Hepatocyte (in vitro differentiated cells): ENCODE measurements at regions not wholly inside any gene's neighbourhood (a gene's known extent, or its start where the extent isn't known, plus 50 kb on each side); places are given as distances from the start of the nearest gene placed in this dataset.

Experiments
- EZH2 ChIP-seq: fragments of 200-600 bp; sonication (generic); IDR thresholded peaks from 2 replicates; pipeline ENCODE4 v1.6.1; 2016; ENCODE audit warnings: antibody characterized with exemption, mild to moderate bottlenecking, borderline replicate concordance
- EZH2phosphoT487 ChIP-seq: fragments of 200-600 bp; sonication (generic); IDR thresholded peaks from one replicate; pipeline ENCODE4 v1.6.1; 2018; ENCODE audit warnings: antibody characterized with exemption, mild to moderate bottlenecking, low read depth, moderate library complexity; ENCODE audit not compliant: unreplicated experiment, severe bottlenecking
- TF ChIP-seq, protein P1 (sequence below): fragments of 200-600 bp; sonication (generic); IDR thresholded peaks from 2 replicates; pipeline ENCODE4 v1.5.1; 2016; ENCODE audit warnings: antibody characterized with exemption, mild to moderate bottlenecking; ENCODE audit not compliant: poor library complexity

DNA sequence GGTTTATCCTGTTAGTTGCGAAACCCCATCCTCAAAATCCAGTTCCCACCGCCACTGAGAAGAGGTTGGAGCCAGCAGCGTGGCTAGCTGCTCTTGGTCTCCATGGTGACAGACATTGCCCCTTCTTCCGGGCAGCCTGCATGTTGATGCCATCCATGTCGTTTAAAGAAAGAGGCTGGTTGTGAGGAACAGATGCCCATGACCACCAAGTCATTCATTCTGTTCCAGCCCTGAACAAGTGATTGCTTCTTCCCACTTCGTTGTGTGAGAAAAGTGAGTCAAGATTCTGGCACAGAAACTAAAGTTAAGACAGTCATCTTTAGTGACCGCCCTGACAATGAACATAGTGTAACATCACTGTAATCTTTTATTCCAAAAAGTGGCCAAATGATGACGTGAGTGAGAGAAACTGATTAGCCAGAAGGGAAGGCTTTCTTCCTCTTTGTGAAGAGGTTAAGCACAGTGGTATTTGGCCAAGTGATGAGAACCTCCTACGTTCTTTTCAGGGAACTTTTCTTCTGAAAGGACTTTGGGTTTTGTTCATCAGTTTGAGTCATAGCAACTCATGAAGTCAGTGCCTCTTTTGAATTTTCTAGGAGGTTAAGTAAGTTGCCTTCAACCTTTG lies 272.5 kb downstream of the GALR1 start:
- TF ChIP-seq, protein P1, sequence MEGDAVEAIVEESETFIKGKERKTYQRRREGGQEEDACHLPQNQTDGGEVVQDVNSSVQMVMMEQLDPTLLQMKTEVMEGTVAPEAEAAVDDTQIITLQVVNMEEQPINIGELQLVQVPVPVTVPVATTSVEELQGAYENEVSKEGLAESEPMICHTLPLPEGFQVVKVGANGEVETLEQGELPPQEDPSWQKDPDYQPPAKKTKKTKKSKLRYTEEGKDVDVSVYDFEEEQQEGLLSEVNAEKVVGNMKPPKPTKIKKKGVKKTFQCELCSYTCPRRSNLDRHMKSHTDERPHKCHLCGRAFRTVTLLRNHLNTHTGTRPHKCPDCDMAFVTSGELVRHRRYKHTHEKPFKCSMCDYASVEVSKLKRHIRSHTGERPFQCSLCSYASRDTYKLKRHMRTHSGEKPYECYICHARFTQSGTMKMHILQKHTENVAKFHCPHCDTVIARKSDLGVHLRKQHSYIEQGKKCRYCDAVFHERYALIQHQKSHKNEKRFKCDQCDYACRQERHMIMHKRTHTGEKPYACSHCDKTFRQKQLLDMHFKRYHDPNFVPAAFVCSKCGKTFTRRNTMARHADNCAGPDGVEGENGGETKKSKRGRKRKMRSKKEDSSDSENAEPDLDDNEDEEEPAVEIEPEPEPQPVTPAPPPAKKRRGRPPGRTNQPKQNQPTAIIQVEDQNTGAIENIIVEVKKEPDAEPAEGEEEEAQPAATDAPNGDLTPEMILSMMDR: no peak
- TF ChIP-seq EZH2phosphoT487: no peak
- TF ChIP-seq EZH2: no peak
